ENCODE measurements at regions not wholly inside any gene's neighbourhood (a gene's known extent, or its start where the extent isn't known, plus 50 kb on each side); places are given as distances from the start of the nearest gene placed in this dataset.

DNA sequence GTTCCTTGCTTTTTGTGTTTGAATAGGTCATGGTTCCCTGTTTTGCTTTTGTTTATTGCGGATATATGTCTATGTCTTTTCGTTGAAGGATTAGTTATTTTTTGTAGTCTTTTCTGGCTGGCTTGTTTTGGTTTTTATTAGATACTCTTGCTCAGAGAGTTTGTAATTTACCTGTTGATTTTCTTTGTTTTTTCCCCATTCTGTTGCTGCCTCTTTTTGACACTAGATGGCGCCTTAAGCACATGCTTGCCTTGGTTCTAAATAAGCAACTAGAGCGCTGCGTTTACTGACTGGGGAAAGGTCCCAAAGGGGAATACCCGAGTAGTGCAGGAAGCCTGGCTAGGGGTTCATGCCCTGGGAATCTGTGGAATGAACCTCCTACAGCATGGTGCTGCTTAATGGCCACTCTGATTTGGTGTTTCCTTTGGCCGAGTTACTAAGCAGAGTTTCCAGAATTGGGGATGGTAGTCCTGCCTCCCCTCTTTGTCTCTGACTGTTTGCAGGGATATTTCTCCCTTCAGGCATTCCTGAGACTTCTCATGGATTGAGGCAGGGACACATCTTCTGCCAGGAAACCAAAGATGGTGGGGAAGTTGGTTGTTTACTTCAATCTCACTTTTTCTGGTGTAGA lies 143.2 kb downstream of the PTPRU start:
- TF ChIP-seq POLR2AphosphoS5 (IDR thresholded peaks at IDR 0.05; ENCODE audit: low read depth, low read length): no peak
- TF ChIP-seq TAF1 (IDR thresholded peaks at IDR 0.05; ENCODE audit: borderline replicate concordance, low read depth, low read length): no peak
- no peak for TF ChIP-seq POLR2A (IDR thresholded peaks at IDR 0.05; ENCODE audit: low read depth, low read length)
- FAIRE-seq (no peak), DNase-seq (ENCODE audit: insufficient read length) (no peak)
